BLaER1 (cell line): ENCODE measurements at regions not wholly inside any gene's neighbourhood (a gene's known extent, or its start where the extent isn't known, plus 50 kb on each side); places are given as distances from the start of the nearest gene placed in this dataset.

Source experiments
- H3K27ac ChIP-seq: shearing (Covaris generic); formaldehyde crosslinking; 2 replicates; pipeline ENCODE4 v1.8.1; 2022
- H3K27me3 ChIP-seq: shearing (Covaris generic); formaldehyde crosslinking; 2 replicates; pipeline ENCODE4 v1.8.1; 2022
- H3K36me3 ChIP-seq: shearing (Covaris generic); formaldehyde crosslinking; 2 replicates; pipeline ENCODE4 v1.8.1; 2022
- H3K4me1 ChIP-seq: shearing (Covaris generic); formaldehyde crosslinking; 2 replicates; pipeline ENCODE4 v1.8.1; 2022
- H3K4me2 ChIP-seq: shearing (Covaris generic); formaldehyde crosslinking; 2 replicates; pipeline ENCODE4 v1.8.1; 2022
- H3K4me3 ChIP-seq: shearing (Covaris generic); formaldehyde crosslinking; 2 replicates; pipeline ENCODE4 v1.8.1; 2022
- H3K9ac ChIP-seq: shearing (Covaris generic); formaldehyde crosslinking; 2 replicates; pipeline ENCODE4 v1.8.1; 2022
- H3K9me3 ChIP-seq: shearing (Covaris generic); formaldehyde crosslinking; 2 replicates; pipeline ENCODE4 v1.8.1; 2022
- H4K20me1 ChIP-seq: shearing (Covaris generic); formaldehyde crosslinking; 2 replicates; pipeline ENCODE4 v1.8.1; 2022
- Cebpa-rat ChIP-seq: shearing (Covaris generic); IDR thresholded peaks from 2 replicates; pipeline ENCODE4 v1.8.1; 2022

DNA sequence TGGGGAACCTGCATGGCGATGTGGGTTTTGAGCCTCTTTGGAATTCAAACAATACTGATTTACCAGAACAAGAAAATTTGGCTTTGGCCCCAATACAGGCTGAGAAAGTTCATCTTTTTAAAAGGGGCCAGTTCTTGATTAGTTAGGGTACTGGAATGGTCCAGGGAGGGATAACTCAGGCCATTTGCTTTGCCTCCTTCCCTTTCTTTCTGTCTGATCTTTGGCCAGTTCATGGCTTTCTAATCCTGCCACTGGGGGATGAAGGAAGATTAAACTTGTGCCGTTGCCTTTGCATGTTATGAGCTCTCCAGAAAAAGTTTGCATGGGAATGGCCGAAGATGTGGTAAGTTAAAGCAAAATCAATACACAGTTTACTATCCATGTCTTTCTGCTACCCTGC is 78.4 kb downstream of the ADAMTS15 start:
- no peaks in the 10 kb centered on the region for H3K9me3 ChIP-seq
- H3K36me3 ChIP-seq = no peaks in the 10 kb centered on the region
- no peak overlapping the region for H3K9ac ChIP-seq
- no peaks in the 10 kb centered on the region for H4K20me1 ChIP-seq
- H3K27me3 ChIP-seq = no peaks in the 10 kb centered on the region
- H3K27ac ChIP-seq = no peak overlapping the region
- H3K4me2 ChIP-seq = peak overlapping the region; percentile 67
- TF ChIP-seq Cebpa-rat = no peak
- peaks cover 29% of the 10 kb centered on the region for H3K4me1 ChIP-seq
- no peak overlapping the region for H3K4me3 ChIP-seq

DNA sequence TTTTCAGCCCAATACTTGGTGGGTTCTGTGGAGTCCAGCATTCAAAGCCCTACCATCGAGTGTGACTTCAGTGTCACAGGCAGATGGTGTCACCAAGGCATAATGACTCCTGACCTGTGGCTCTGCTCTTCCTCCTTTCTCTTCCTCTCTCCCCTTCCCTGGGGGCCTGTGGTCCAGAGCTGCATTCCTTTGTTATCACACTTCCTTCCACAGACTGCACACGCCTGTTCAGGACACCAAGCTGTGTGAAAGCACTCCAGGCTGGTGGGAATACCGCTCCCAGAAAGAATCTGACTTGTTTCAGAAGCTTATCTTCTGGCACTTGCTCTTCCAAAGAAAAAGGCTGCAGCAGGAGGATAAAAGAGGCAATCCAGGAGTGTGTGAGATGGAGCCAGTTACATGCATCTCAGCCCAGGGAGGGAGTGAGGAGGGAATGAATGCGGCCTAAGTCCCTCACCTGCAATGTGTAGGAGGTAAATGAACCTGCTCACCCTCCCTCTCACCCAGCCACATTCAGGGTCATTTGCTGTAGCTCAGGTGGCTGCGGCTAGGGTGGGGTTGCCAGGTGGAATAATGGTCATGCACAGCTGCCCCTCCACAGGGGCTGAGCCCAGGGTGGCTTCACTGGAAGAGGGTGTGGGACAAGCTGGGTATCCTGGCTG is 79.3 kb downstream of the ADAMTS15 start:
- no peaks in the 10 kb centered on the region for H3K36me3 ChIP-seq
- no peak for TF ChIP-seq Cebpa-rat
- peaks cover 33% of the 10 kb centered on the region for H3K4me1 ChIP-seq
- no peak overlapping the region for H3K9ac ChIP-seq
- H4K20me1 ChIP-seq = no peaks in the 10 kb centered on the region
- no peak overlapping the region for H3K27ac ChIP-seq
- H3K9me3 ChIP-seq = no peaks in the 10 kb centered on the region
- no peaks in the 10 kb centered on the region for H3K27me3 ChIP-seq
- peak overlapping the region; percentile 67 for H3K4me2 ChIP-seq
- H3K4me3 ChIP-seq = no peak overlapping the region

DNA sequence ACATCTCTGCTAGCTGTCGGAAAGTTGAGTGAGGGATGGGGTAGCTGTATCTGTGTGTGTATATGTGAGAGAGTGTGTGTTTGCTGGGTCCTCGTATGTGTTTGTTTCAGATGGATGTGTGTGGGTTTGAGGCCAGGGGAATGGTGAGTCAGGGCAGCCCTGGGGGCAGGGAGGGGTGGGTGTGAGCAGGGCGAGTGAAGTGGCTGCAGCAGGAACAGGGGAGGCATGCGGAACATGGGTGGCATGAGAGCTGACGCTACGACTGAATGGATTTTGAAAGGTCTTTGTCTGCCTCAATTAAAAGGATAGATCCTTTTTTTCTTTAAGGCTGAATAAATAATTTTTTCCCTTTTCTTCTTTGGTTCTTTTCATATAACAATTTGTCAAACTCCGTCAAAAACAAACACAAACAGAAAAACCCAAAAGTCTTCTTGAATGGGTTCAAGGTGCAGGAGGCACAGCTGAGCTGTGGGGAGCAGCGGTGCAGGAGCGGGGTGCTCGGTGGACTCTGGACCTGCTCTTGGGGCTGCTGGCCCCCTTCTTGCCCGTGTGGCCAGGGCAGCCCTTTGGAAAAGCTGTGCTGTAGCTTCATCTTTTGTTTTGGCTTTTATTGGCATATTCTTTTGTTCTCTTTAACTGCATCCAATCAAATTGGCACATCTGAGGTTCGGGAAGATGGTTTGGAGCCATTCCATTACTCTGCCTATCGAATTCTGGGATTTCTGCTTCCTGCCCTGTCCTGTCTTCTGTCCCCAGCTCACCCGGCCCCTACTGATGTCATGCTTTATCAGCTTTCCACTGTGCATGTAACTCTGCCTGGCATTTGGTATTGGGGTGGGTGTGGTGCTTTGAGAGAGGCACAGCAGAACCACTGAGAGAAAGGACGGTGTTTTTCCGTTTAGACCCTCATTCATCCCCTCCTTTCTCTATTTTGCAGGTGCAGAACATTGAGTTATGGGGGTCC is 80.1 kb downstream of the ADAMTS15 start:
- Histone ChIP-seq H3K4me3 (no peak overlapping the region), H3K9me3 (no peaks in the 10 kb centered on the region), H3K4me2 (peak overlapping the region; percentile 67), H3K36me3 (no peaks in the 10 kb centered on the region), H3K9ac (no peak overlapping the region), H3K27me3 (no peaks in the 10 kb centered on the region), H3K27ac (no peak overlapping the region), H4K20me1 (no peaks in the 10 kb centered on the region), H3K4me1 (peaks cover 41% of the 10 kb centered on the region)
- TF ChIP-seq Cebpa-rat = no peak

GRCh38 chr11:130529366-130529765 is 80.9 kb downstream of the ADAMTS15 start:
- H3K9me3 ChIP-seq = no peaks in the 10 kb centered on the region
- no peak overlapping the region for H3K27ac ChIP-seq
- no peaks in the 10 kb centered on the region for H3K36me3 ChIP-seq
- H3K9ac ChIP-seq = no peak overlapping the region
- no peaks in the 10 kb centered on the region for H3K27me3 ChIP-seq
- H3K4me3 ChIP-seq = no peak overlapping the region
- no peak overlapping the region for H3K4me2 ChIP-seq
- no peak for TF ChIP-seq Cebpa-rat
- peaks cover 43% of the 10 kb centered on the region for H3K4me1 ChIP-seq
- H4K20me1 ChIP-seq = no peaks in the 10 kb centered on the region

DNA sequence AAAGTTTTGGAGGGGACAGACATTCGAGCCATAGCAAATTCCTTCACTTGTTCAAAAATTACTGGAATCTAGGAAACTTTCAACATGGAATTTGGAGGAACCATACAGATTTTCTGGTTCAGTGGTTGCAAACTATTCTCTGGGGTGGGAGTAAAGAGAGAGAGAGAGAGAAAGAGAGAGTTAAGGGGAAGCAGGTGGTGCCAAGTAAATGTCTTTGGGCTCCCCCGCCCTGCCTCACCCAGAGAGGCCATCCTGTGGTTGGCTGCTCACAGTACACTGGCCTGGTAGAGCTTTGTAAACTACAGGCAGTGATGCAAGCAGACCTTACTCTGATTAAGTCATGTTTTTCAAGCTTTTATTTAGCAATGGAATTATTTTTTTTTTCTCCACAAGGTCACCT is 82.6 kb downstream of the ADAMTS15 start:
- Histone ChIP-seq H3K4me2 (peak overlapping the region; percentile 40), H3K4me3 (no peak overlapping the region), H3K9me3 (no peaks in the 10 kb centered on the region), H3K27ac (no peak overlapping the region), H3K4me1 (peaks cover 39% of the 10 kb centered on the region), H4K20me1 (no peaks in the 10 kb centered on the region), H3K36me3 (no peaks in the 10 kb centered on the region), H3K9ac (no peak overlapping the region), H3K27me3 (no peaks in the 10 kb centered on the region)
- TF ChIP-seq Cebpa-rat = no peak

DNA sequence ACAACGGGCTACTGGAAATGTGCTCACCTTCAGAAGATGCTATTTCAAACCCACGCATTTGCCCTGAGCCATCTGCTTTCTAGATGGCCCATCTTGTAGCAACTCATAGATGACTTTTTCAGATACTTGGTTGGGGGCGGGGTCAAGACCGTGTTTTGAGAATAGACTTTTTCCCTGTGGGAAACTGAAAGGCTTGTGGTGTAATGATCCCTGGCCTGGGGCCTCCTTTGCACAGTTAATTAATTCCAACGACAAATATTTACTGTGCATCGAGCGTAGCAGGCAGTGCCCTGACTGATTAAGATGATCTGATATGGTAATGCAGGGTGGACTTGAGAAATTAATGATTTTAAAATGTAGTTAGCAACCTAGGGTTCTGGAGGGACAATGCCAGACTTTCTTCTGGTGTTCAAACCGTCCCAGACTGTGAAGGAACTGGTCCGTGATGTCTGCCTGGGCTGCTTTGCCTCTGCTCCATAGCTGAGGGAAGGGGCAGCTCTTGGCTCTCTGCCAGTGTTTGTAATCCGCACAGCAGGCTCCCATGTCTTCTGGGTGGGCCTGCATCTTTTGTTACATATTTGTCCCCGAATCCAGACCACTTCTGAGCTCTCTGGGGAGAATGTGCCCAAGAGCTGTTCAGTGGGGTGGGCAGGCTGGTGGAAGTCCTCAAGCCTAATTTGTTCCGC is 84.8 kb downstream of the ADAMTS15 start:
- Histone ChIP-seq H3K27ac (no peak overlapping the region), H3K4me1 (peaks cover 25% of the 10 kb centered on the region), H4K20me1 (no peaks in the 10 kb centered on the region), H3K9me3 (no peaks in the 10 kb centered on the region), H3K9ac (no peak overlapping the region), H3K4me3 (no peak overlapping the region), H3K36me3 (no peaks in the 10 kb centered on the region), H3K27me3 (no peaks in the 10 kb centered on the region), H3K4me2 (peak overlapping the region; percentile 44)
- TF ChIP-seq Cebpa-rat = no peak

GRCh38 chr11:130533871-130534270 is 85.4 kb downstream of the ADAMTS15 start:
- H3K4me2 ChIP-seq = peak overlapping the region; percentile 44
- no peak overlapping the region for H3K9ac ChIP-seq
- no peak overlapping the region for H3K4me3 ChIP-seq
- no peak for TF ChIP-seq Cebpa-rat
- no peak overlapping the region for H3K27ac ChIP-seq
- H3K9me3 ChIP-seq = no peaks in the 10 kb centered on the region
- no peaks in the 10 kb centered on the region for H3K36me3 ChIP-seq
- peaks cover 25% of the 10 kb centered on the region for H3K4me1 ChIP-seq
- H3K27me3 ChIP-seq = no peaks in the 10 kb centered on the region
- H4K20me1 ChIP-seq = no peaks in the 10 kb centered on the region

DNA sequence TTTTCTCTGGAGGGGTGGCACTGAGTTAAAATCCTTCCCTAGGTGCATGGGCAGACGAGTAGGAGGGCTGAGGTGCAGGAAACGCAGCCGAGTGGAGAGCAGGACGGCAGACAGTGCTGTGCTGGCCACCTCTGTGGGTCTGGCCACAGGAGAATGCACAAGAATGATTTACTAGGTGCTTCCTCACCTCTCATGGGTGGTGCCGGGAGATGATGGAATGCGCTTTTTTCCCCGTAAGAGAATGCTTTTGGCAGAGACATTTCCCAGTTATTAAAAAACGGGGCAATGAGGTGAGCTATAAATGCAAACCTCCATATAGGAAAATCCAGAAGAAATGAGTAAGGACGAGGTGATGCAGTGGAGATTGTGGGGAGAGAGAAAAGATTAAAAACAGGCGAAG is 86.1 kb downstream of the ADAMTS15 start:
- Histone ChIP-seq H3K4me1 (peaks cover 25% of the 10 kb centered on the region), H3K4me3 (no peak overlapping the region), H3K27ac (no peak overlapping the region), H4K20me1 (no peaks in the 10 kb centered on the region), H3K9ac (no peak overlapping the region), H3K27me3 (no peaks in the 10 kb centered on the region), H3K9me3 (no peaks in the 10 kb centered on the region), H3K4me2 (no peak overlapping the region), H3K36me3 (no peaks in the 10 kb centered on the region)
- no peak for TF ChIP-seq Cebpa-rat

DNA sequence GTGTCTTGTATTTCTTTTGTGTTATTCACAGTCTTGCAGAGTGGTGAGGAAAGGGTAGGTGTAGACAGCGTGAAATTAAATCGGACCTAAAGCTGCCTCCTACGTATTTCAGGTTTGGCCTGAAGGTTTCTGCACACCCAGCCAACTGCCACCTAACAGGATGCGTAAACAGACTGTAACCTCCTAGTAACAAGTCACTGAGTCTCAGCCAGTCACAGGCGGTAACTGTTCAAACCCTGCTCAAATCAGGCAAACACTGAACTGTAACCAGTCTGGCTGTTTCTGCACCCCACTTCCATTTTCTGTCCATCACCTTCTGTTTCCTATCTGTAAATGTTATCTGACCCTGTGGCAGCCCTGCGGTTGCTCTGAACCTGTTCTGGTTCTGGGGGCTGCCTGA is 87.1 kb downstream of the ADAMTS15 start:
- Histone ChIP-seq H3K4me3 (no peak overlapping the region), H4K20me1 (no peaks in the 10 kb centered on the region), H3K4me1 (peaks cover 25% of the 10 kb centered on the region), H3K27me3 (no peaks in the 10 kb centered on the region), H3K36me3 (no peaks in the 10 kb centered on the region), H3K4me2 (no peak overlapping the region), H3K9ac (no peak overlapping the region), H3K9me3 (no peaks in the 10 kb centered on the region), H3K27ac (no peak overlapping the region)
- TF ChIP-seq Cebpa-rat = no peak
